D341Med (cell line): ENCODE measurements at regions not wholly inside any gene's neighbourhood (a gene's known extent, or its start where the extent isn't known, plus 50 kb on each side); places are given as distances from the start of the nearest gene placed in this dataset.
"Not testable (repeated sequence)": the region's sequence is repeated elsewhere in the genome, so short reads cannot be mapped to it uniquely, and the experiment has no call there.

Experiments used
- DNase-seq: peaks from one replicate; pipeline ENCODE4 v3.0.0; 2012; ENCODE audit warnings: low spot score

DNA sequence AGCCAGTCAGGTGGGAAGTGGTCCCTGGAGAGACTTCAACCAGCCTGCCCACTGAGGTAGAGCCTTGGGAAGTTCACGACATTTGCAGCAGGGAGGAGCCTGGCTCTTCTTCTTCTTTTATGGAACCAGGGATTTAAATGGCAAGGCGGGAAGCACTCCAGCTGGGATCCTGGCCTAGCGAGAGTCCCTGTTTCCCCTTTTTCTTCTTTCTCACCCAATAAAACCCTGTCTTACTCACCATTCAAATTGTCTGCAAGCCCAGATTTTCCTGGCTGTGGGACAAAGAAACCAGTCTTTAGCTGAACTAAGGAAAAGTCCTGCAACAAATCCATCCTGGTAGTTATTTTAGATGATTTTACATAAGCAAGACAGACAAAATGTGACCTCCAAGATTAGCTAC is 503.7 kb downstream of the CDH10 start:
- no peak for DNase-seq

DNA sequence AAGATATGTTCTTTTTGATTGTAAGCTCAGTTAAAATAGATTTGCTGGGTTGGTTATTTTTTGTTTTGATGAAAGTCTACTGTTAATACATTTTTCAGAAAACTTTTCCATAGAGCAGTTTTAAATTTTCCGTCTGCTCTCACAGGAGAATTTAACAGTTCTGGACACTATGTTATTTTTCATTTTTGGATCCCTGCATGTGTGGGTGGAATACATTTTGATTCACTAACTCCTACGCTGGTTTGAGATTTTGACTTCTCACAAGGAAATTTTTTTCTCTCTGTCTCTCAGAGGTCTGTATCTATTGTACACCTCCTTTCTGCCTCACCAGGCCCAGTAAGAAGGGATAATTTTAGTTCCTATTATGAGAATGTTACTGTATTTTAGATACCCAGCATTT is 502.4 kb downstream of the CDH10 start:
- no peak for DNase-seq

DNA sequence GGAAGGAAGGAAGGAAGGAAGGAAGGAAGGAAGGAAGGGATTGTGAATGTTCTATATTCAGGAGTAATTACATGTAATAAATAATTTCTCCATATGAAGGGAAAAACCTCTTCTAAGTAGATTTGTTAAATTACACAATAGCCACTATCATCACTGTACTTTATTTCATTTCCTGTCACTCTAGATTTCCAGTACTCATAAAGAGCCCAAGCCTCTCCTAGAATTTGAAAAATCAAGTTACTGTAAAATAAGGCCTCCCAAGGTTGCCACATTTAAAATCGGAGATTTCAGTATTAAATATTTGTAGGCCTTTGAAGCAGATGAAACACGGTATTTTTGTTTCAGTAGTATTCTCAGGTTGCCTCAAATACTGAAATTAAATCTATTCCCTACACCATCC is 499.0 kb downstream of the CDH10 start:
- no peak for DNase-seq

DNA sequence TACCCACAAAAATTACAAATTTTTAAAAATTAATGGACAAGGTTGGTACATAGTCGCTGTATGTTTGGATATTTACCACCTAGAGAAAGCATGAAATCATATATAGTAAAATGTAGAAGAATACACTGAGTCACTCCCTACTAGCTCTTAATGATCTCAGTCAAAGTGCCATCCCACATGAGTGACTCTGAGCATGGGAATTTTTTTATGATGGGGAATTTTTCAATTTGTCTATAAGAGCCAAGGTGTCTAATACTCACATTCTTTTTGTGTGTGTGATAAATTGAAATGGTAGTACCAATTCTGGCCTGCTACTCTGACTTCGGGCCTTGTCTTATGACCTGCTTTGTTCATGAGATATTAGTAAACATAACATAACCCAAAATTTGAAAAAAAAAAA is 483.2 kb downstream of the CDH10 start:
- DNase-seq, result no peak

DNA sequence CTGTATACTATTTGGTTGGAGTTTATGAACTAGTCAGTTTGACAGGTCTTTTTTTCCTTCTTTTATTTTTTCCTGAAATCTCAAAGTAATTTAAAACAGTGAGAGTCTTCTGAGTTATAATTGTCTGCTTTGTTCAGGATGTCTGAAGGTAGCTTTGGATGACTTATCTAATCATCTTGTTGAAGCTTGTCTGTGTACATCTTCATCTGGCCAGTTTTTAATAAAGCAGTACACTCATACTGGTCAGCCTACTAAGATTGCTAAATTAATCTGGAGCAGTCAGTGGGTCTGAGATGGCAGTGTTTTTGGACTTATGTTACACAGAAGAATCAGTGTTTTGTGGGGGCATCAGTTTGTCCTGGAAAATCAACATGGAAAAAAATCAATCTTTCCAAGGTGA is 482.4 kb downstream of the CDH10 start:
- no peak for DNase-seq

DNA sequence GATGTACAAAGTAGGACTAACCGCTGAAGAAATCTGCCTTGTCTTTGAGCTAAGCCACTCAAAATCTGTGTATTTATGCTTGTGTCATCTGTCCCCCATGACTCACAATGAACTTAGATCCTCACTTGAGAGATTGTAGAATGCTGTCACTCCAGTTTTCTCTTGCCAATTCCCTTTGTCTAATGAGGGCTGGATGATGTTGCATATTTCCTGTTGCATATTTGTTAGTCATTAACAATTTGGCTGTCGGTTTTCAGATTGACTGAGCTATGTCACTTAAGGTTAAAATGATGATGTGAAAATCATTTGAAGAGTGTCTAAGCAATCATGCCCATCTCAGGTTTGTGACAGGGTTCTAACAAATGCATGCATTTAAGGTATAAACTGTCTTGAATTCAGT is 481.7 kb downstream of the CDH10 start:
- no peak for DNase-seq

DNA sequence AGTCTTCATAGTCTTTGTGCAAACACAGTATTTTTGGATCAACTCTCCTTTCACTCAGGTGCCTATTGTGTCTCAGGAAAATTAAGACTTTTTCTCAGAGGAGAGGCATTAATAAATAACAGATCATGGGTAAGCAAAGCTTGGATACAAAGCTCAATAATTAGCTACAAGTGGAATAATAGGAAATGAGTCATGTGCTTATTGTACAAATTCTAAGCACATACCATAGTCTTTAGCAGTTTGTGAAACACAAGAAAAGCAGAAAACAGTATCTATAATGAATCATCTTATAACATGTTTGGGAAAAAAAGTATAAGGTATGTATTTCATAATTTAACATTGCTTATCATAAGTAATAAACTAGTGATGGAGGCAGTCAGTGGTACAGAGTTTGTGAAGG is 477.0 kb downstream of the CDH10 start:
- no peak for DNase-seq

DNA sequence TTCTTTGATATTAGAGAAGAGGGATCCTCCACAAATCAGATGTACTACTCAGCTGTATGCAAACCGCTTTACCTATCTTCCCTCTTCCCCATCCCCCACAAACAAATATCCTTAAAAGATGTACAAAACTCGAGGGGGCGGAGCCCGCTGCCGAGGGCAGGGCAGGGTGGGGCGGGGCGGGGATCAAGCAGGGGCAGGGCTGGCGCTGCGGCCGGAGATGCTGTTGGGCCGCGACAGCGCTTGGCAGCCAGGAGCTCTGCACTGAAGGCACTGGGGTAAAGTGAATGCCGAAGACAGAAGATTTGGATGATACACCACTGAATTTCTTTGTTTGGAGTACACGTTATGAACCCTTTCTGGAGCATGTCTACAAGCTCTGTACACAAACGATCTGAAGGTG is 474.8 kb downstream of the CDH10 start:
- DNase-seq, result no peak

DNA sequence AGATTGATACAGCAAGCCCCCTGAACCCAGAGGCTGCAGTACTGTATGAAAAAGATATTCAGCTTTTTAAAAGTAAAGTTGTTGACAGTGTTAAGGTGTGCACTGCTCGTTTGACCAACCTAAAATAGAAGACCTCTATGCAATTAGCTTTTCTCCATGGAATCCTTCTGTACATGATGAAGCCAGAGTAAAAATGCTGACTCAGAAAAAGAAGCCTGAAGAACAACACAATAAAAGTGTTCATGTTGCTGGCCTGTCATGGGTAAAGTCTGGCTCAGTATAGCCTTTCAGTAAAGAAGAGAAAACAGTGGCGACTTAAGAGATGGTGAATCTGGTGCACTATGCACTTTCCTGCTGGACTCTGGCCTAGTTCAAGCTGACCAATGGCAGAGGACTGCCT is 473.8 kb downstream of the CDH10 start:
- DNase-seq, result not testable (repeated sequence)

DNA sequence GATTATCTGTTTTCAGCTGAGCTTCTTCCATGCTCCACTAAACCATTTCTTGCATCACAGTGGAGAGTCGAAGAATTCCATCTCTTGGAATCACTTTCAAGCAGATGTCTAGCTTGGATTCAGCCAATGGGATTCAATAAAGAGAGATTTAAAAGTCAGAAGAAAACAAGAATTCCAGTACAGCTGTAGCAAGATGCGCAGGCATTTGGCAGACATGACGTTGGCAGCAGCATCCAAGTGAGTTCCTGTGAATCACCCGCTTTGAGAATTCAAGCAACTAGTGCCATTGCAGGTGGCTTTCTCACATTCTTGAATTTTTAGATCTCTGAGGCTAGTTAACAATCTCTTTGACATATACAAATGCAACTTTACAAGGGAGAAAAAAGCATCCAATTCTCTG is 467.0 kb downstream of the CDH10 start:
- DNase-seq, result no peak

DNA sequence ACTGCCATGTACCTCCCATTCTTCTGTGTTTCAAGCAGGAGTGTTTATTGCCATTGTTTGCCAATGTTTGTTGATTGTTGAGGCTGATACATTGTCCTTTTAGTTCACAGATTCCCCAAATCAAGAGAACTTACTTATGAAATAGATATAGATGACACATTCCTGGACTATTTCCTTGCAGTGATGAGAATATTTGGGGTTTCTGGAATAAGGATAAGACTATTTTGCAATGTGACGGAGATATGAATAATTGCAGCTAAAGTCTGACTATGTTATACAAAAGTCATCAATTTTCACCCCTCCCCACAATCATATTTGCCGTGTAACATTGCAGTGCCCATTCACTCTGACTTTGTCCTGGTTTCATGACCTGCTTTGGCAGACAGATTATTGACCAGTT is 460.8 kb downstream of the CDH10 start:
- DNase-seq, result no peak

DNA sequence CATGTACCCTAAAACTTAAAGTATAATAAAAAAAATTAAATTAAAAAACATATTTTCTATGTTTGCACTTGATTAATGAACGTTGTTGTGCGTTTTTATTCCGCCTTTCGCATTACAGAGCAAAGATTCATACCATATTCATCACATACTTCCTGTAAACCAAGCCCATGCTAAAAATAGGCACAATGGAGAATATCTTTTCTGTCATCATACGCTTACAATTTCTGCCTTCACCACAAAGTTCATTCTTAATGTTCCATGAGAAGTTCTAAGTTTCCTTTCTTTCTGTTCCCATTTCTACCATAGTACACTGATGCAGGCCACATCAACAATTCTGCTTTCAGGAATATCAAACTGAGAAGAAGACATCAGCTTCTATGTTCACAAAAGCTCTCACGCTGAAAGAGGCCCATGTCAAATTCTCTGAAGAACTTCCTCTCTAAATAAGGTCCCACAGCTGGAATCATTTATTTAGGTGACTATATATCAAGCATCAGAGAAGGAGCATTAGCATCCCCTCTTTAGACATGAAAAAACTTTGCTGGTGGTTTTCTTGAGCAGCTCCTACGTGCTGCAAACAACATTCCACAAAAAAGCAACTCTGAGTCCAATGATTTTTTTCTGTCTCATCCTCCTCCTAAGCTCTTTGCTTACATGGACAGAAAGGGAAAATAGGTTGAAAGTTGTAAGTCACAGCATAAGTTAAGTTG is 456.4 kb downstream of the CDH10 start:
- no peak for DNase-seq

DNA sequence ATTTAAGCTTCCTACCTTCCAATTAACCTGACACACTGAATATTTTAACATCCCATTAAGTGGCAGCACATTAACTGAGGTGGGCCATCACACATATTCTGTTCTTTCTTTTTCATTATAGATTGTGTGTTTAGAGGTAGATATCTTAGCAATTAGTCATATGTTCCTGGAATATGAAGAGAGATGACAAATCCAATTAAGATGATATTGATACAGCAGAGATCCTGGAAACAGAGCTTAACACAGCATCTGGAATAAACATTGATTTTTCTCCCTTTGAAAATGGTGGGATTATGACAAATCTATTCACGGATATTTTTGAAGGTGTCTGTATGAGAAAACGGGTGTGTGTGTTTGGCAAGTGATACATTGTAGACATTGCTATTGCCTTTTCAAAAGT is 448.0 kb downstream of the CDH10 start:
- no peak for DNase-seq

DNA sequence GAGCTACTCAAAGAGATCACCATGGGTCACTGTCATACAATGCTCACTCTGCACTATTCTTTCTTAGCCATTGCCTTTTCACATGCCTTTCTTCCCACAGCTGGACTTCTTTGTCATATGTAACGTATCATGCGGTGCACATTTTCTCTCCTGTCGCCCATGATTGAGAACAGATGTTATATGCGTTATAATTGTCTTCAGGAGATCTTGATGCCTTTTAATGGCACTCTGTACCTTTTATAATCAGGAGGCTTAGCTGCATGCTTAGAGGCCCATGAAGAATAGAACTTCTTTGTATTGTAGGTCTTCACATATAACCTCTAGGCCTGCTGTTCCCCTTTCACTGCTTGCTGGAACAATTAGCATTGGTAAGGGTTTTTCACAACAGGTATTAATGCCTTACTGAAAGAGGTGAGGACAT is 436.1 kb downstream of the CDH10 start:
- no peak for DNase-seq

DNA sequence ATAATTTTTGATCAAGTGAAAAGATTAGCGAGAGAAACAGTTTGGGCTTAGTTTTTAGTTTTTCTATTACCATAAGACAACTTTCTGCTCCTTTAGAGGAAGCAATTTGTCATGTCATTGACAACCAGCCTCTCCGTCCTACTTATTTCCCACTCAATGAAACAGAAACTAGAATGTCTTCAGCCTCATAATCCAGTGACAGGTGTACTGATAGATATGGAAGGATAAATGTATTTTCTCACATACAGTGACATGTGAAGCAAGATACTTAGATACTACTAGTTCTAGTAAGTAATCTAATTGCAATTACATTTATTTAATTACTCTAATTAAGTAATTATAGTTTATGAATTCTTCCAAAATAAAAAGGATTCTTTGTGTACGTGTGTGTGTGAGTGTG is 429.7 kb downstream of the CDH10 start:
- DNase-seq, result no peak

DNA sequence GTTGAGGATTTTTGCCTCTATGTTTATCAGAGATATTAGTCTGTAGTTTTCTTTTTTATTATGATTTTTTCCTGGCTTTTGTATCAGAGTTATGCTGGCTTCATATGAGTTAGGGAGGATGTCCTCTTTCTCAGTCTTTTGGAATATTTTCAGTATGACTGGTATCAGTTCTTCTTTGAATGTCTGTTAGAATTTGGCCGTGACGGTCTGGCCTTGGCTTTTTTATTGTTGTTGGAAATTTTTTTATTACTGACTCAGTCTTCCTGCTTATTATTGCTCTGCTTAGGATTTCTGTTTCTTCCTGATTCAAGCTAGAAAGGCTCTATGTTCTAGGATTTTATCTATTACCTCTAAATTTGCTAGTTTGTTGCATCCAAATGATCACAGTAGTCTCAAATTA is 421.9 kb downstream of the CDH10 start:
- DNase-seq, result no peak

DNA sequence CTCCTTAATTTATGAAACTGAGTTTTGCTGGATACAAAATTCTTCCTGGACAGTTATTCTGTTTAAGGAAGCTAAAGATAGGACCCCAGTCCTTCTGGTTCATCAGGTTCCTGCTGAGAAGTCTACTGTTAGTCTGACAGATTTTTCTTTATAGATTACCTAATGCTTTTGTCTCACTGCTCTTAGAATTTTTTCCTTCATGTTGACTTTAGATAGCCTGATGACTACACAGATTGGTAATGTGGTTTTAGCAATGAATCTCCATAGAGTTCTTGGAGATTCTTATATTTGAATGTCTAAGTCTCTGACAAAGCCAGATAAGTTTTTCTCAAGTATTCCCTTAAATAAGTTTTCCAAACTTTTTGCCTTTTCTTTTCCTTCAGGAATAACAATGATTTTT is 419.7 kb downstream of the CDH10 start:
- DNase-seq, result no peak

DNA sequence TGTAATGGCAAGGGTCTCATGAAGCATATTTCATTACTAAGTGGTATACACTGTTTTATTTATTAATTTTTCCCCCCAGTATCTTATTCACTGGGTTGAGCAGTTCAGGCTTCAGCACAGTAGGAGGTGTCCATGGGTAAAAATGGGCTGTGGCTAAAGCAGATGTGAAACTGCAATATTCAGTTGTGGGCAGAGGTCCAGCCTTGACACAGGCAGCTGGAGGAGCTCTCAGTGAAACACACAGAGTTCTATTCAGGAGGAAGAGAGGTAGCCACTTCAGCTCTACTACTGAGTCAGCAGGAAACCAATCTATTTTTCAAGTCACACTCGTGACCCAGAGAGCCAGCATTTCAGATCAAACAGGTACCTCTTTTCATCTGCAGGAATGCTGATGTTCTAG is 418.3 kb downstream of the CDH10 start:
- DNase-seq, result no peak

DNA sequence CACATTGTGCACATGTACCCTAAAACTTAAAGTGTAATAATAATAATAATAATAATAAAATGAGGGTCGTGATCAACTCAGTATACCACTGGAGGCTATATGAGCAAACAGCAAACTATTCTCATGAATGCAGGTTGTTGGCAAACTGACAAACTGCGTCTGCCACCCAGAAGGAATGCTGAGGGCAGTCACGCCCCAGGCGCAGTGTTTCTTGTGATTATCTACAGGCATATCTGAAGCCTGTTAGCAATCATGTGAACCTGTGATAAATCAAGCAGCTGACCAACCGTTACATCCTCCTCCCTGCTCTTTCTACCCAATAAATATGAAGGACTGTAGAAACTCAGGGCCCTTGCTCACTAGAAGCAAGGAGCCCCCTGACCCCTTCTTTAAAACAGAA is 416.9 kb downstream of the CDH10 start:
- not testable (repeated sequence) for DNase-seq

DNA sequence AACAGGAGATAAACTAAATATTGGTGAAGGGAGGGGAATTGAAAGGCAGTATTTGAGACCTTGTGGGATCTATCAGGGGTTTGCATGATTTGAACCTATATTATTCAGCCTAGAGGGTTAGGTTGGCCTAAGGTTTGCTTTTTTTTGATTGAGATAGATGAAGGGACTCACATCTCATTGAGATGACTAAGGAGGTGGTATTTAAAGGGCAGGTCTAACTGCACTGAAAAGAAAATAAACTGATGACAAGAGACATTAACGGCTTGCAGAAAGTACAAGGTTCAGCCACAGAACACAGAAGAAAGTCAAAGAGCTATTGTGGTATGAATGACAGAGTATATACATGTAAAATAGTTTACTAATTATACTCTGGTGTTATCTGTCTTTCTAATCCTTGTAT is 412.7 kb downstream of the CDH10 start:
- DNase-seq, result no peak

DNA sequence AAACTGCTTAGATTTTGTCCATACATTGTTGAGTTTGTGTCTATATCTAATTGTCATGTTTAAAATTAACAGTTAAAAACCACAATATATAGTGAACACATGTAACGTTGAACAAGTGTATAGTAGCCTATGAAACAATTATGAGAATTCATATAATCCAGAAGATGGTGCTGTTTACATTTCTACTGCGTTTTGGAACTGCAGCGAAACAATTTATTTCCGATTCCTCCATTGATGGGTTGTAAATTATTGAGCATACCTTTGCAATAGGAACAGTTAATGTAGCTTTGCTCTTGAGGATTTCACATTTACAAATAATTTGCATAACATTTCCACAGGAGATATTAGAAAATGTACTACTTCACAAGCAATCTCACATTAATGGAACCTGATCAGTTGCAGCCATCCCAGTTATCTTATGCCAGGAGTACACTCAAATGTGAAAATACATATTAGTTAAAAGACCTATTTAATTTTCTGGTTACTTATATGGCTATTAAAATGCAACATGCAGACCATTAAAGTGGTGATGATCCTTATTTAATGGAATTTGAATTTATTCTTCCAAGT is 411.8 kb downstream of the CDH10 start:
- DNase-seq, result no peak

DNA sequence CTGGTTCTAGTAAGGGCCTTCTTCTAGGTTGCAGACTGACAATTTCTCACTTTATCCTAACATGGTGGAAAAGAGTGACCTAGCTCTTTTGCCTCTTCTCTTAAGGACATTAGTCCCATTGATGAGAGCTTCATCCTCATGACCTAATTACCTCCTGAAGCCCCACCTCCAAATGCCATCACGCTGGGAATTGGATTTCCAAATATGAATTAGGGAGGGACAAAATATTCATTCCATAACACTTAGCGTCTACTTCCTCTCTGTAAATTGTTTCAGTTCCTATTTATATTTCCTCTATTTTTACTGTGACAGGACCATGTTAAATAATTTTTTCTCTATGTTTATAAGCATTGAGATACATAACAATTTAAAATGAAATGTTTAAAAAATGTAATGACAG is 408.8 kb downstream of the CDH10 start:
- no peak for DNase-seq

DNA sequence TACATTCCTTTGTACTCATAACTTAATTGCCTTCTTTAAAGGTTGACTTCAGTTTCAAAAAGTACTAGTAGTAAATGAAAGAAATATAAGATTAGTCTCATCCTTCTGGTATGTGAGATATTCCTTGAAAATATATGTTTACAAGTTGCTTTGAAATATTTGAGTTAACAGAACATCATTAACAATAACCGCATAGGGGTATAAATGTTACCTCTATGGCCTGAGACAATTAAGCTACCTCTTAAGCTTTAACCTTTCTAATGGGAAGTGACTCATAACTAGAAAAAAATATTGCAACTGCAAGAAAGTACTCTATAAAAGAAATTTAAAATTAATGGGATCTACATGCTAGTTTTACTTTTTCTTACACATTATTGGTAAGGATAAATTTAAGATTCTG is 399.0 kb downstream of the CDH10 start:
- DNase-seq, result no peak

DNA sequence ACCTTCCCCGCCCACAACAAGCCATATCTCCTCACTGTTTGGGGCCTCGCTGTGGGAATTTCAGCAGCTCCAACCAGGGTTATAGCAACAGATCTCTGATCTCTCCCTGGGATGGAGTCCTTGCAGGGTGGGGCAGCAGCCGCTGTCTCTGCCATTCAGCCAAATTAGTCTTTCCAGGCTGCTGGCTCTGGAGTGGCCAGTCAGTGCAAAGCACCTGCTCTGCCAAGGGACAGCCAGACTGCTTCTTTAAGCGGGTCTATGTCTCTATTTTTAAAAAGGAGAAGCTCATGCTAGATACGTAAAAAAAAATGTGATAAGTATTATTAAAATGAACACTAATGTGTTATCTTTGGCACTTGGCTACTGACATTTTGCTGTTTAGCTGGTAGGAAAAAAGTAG is 380.2 kb downstream of the CDH10 start:
- DNase-seq, result no peak
